ENCODE measurements at regions not wholly inside any gene's neighbourhood (a gene's known extent, or its start where the extent isn't known, plus 50 kb on each side); places are given as distances from the start of the nearest gene placed in this dataset.
A peak's percentile ranks its signal among the peaks of the same experiment; 100 is the strongest.

DNA sequence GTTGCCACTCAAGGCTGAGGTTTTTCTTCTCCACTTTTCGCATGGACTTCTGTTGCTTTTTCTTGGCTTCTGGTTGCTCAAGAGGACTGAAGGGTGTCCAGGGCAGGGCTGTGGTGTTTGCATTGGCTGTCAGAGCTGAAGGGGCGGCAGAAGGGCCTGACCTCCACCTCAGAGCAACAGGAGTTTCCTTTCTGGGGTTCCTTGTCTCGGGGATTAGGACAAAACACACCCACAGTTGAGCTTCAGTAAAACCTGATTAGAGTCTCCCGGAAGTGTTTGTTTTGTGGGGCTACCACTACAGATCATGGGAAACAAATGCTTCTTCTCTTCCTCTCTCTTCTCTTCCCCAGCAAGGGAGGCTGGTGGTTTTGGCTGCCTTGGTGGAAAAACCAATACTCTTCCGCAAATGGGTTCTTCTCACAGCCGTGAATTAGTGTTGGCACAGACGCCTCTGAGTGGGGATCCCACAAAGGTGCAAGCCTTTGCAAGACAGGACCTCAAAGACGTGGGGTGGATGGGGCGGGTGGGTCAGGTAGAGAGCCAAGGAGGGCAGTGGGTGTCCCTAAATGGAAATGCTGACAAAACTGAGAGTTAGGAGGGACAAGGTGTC is 317.7 kb upstream of the TBX3 start:
- no peak overlapping the region for H3K4me3 ChIP-seq (ENCODE audit: low read depth, low read length)
- H3K36me3 ChIP-seq (ENCODE audit: control insufficient read depth, insufficient read depth, low read length) = no peaks in the 10 kb centered on the region
- H3K27me3 ChIP-seq (ENCODE audit: control insufficient read depth, insufficient read depth, low read length) = no peaks in the 10 kb centered on the region
- TF ChIP-seq, protein P1, sequence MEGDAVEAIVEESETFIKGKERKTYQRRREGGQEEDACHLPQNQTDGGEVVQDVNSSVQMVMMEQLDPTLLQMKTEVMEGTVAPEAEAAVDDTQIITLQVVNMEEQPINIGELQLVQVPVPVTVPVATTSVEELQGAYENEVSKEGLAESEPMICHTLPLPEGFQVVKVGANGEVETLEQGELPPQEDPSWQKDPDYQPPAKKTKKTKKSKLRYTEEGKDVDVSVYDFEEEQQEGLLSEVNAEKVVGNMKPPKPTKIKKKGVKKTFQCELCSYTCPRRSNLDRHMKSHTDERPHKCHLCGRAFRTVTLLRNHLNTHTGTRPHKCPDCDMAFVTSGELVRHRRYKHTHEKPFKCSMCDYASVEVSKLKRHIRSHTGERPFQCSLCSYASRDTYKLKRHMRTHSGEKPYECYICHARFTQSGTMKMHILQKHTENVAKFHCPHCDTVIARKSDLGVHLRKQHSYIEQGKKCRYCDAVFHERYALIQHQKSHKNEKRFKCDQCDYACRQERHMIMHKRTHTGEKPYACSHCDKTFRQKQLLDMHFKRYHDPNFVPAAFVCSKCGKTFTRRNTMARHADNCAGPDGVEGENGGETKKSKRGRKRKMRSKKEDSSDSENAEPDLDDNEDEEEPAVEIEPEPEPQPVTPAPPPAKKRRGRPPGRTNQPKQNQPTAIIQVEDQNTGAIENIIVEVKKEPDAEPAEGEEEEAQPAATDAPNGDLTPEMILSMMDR (IDR thresholded peaks at IDR 0.05; ENCODE audit: insufficient read depth, low read length, poor library complexity, severe bottlenecking) = no peak
- no peak for DNase-seq (ENCODE audit: low read depth)

GRCh38 chr12:115000038-115000437 is 316.1 kb upstream of the TBX3 start:
- TF ChIP-seq, protein P1 (IDR thresholded peaks at IDR 0.05; ENCODE audit: insufficient read depth, low read length, poor library complexity, severe bottlenecking) = no peak
- H3K27me3 ChIP-seq (ENCODE audit: control insufficient read depth, insufficient read depth, low read length) = no peaks in the 10 kb centered on the region
- DNase-seq (ENCODE audit: low read depth) = peak; percentile 35
- no peak overlapping the region for H3K4me3 ChIP-seq (ENCODE audit: low read depth, low read length)
- H3K36me3 ChIP-seq (ENCODE audit: control insufficient read depth, insufficient read depth, low read length) = no peaks in the 10 kb centered on the region

DNA sequence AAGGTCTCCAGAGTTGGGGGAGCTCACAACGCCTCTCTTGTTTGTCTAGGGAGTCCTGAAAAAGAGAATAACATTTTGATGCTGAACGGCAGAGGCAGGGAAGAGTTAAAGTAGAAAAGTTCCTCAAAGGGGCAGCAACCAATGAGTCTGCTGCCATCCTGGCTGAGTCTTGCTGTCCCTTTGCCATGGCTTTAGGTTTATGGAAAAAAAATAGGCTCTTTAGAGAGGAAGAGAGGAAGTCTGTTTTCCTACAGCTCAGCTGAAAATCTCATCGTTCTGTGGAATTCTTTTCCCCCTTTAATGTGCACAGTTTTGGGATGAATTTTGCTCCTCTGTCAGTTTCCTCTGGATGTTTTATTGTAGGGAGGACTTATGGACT is 314.8 kb upstream of the TBX3 start:
- no peaks in the 10 kb centered on the region for H3K27me3 ChIP-seq (ENCODE audit: control insufficient read depth, insufficient read depth, low read length)
- H3K36me3 ChIP-seq (ENCODE audit: control insufficient read depth, insufficient read depth, low read length) = no peaks in the 10 kb centered on the region
- TF ChIP-seq, protein P1 (IDR thresholded peaks at IDR 0.05; ENCODE audit: insufficient read depth, low read length, poor library complexity, severe bottlenecking) = no peak
- no peak overlapping the region for H3K4me3 ChIP-seq (ENCODE audit: low read depth, low read length)
- DNase-seq (ENCODE audit: low read depth) = no peak

- H3K27me3 ChIP-seq (ENCODE audit: control insufficient read depth, insufficient read depth, low read length) = no peaks in the 10 kb centered on the region
- H3K36me3 ChIP-seq (ENCODE audit: control insufficient read depth, insufficient read depth, low read length) = no peaks in the 10 kb centered on the region
- DNase-seq (ENCODE audit: low read depth) = no peak
- no peak overlapping the region for H3K4me3 ChIP-seq (ENCODE audit: low read depth, low read length)
- TF ChIP-seq, protein P1 (IDR thresholded peaks at IDR 0.05; ENCODE audit: insufficient read depth, low read length, poor library complexity, severe bottlenecking) = no peak
Measured at GRCh38 chr12:114998118-114998749, 314.3 kb upstream of the TBX3 start.

- no peak for DNase-seq (ENCODE audit: low read depth)
- no peaks in the 10 kb centered on the region for H3K27me3 ChIP-seq (ENCODE audit: control insufficient read depth, insufficient read depth, low read length)
- TF ChIP-seq, protein P1 (IDR thresholded peaks at IDR 0.05; ENCODE audit: insufficient read depth, low read length, poor library complexity, severe bottlenecking) = no peak
- H3K36me3 ChIP-seq (ENCODE audit: control insufficient read depth, insufficient read depth, low read length) = no peaks in the 10 kb centered on the region
- no peak overlapping the region for H3K4me3 ChIP-seq (ENCODE audit: low read depth, low read length)
Measured at GRCh38 chr12:114996382-114996781, 312.4 kb upstream of the TBX3 start.

GRCh38 chr12:114995891-114996290 is 311.9 kb upstream of the TBX3 start:
- H3K36me3 ChIP-seq (ENCODE audit: control insufficient read depth, insufficient read depth, low read length) = no peaks in the 10 kb centered on the region
- no peak for DNase-seq (ENCODE audit: low read depth)
- no peaks in the 10 kb centered on the region for H3K27me3 ChIP-seq (ENCODE audit: control insufficient read depth, insufficient read depth, low read length)
- TF ChIP-seq, protein P1 (IDR thresholded peaks at IDR 0.05; ENCODE audit: insufficient read depth, low read length, poor library complexity, severe bottlenecking) = no peak
- no peak overlapping the region for H3K4me3 ChIP-seq (ENCODE audit: low read depth, low read length)

Measured in kidney epithelial cell (primary cell).